B cell (primary cell): ENCODE measurements at regions not wholly inside any gene's neighbourhood (a gene's known extent, or its start where the extent isn't known, plus 50 kb on each side); places are given as distances from the start of the nearest gene placed in this dataset.

ENCODE experiments used
- ATAC-seq: fragments of 200-7000 bp; cut with Tn5 transposase; one replicate; pipeline ENCODE4 v1.10.0; 2021; ENCODE audit warnings: low read depth, mild to moderate bottlenecking, moderate number of reproducible peaks, moderate library complexity
- CTCF ChIA-PET: fragments of 350-600 bp; sonication (Branson Sonifier 250); formaldehyde crosslinking; loops from one replicate; lab custom pipeline; 2021; ENCODE audit warnings: antibody characterized with exemption, inconsistent platforms; lab: Charles Lee
- POLR2A ChIA-PET: fragments of 350-600 bp; sonication (Branson Sonifier 250); formaldehyde crosslinking; loops from one replicate; lab custom pipeline; 2021; ENCODE audit warnings: antibody characterized with exemption; lab: Charles Lee
- DNase-seq: peaks from one replicate; pipeline ENCODE4 v3.0.0; 2013
- H2AFZ ChIP-seq: 2 replicates; pipeline ENCODE4 v1.6.1; 2012; ENCODE audit warnings: mild to moderate bottlenecking, low read depth, low read length; ENCODE audit not compliant: insufficient read depth, poor library complexity, severe bottlenecking
- H3K27ac ChIP-seq, 2 donors: 1 replicate in 1 of 2; 2 replicates in 1 of 2; pipeline ENCODE4 v1.5.1; 2012 to 2013; ENCODE audit warnings: low read length in 2 of 2, mild to moderate bottlenecking in 2 of 2, moderate library complexity in 1 of 2
- H3K27me3 ChIP-seq, 4 experiments: fragments of 200-600 bp in 1 of 4; sonication (generic) in 1 of 4; replicated peaks in 1 of 4; 1 replicate in 2 of 4; 2 replicates in 2 of 4; pipeline versions ENCODE4 v1.6.1 to v1.7.0; 2013 to 2016; ENCODE audit warnings: low read length in 3 of 4, mild to moderate bottlenecking in 2 of 4, mixed read lengths in 1 of 4, moderate library complexity in 1 of 4; ENCODE audit not compliant: insufficient read depth in 4 of 4, control insufficient read depth in 3 of 4; ENCODE audit errors: control extremely low read depth in 1 of 4
- H3K36me3 ChIP-seq, 2 experiments: replicated peaks in 1 of 2; 1 replicate in 1 of 2; 2 replicates in 1 of 2; pipeline versions ENCODE4 v1.6.1 to v1.7.1; 2013; ENCODE audit warnings: low read length in 1 of 2; ENCODE audit not compliant: insufficient read depth in 2 of 2, control insufficient read depth in 1 of 2; ENCODE audit errors: control extremely low read depth in 1 of 2, extremely low read depth in 1 of 2
- H3K4me1 ChIP-seq, 2 donors: fragments of 200-600 bp in 1 of 2; sonication (generic) in 1 of 2; 1 replicate in 1 of 2; 2 replicates in 1 of 2; pipeline versions ENCODE4 v1.5.1 to v1.6.1; 2013 to 2017; ENCODE audit warnings: low read length in 2 of 2; ENCODE audit not compliant: control insufficient read depth in 2 of 2, insufficient read depth in 2 of 2
- H3K4me2 ChIP-seq: replicated peaks from 2 replicates; pipeline ENCODE3; 2012; ENCODE audit warnings: mild to moderate bottlenecking, low read depth, low read length; ENCODE audit not compliant: poor library complexity, severe bottlenecking
- H3K4me3 ChIP-seq, 5 experiments: fragments of 200-600 bp in 1 of 5; sonication (generic) in 1 of 5; 1 replicate in 3 of 5; 2 replicates in 2 of 5; pipeline versions ENCODE4 v1.5.1 to v1.7.0; 2011 to 2016; ENCODE audit warnings: low read length in 4 of 5, mild to moderate bottlenecking in 4 of 5, low read depth in 2 of 5, control low read depth in 1 of 5, moderate library complexity in 1 of 5; ENCODE audit not compliant: insufficient read depth in 1 of 5; ENCODE audit errors: control extremely low read depth in 1 of 5, extremely low read depth in 1 of 5
- H3K79me2 ChIP-seq: fragments of 200-600 bp; sonication (generic); one replicate; pipeline ENCODE4 v1.6.0; 2016; ENCODE audit warnings: low read length; ENCODE audit not compliant: control insufficient read depth, insufficient read depth
- H3K9ac ChIP-seq: fragments of 200-600 bp; sonication (generic); 2 replicates; pipeline ENCODE4 v1.6.1; 2017; ENCODE audit warnings: mild to moderate bottlenecking, low read length, moderate library complexity
- H3K9me3 ChIP-seq, 3 donors: one replicate each; pipeline versions ENCODE4 v1.6.1 to v1.7.1; 2013; ENCODE audit warnings: low read length in 2 of 3; ENCODE audit not compliant: control insufficient read depth in 2 of 3, insufficient read depth in 1 of 3; ENCODE audit errors: control extremely low read depth in 1 of 3
- H4K20me1 ChIP-seq: 2 replicates; pipeline ENCODE4 v1.6.0; 2012; ENCODE audit warnings: mild to moderate bottlenecking, low read length; ENCODE audit not compliant: insufficient read depth, control insufficient read depth, poor library complexity, severe bottlenecking
- H3K27ac Mint-ChIP-seq: one replicate; pipeline ENCODE4 v1.8.0; 2021; ENCODE audit warnings: mixed read lengths
- H3K27me3 Mint-ChIP-seq: one replicate; pipeline ENCODE4 v1.8.0; 2021; ENCODE audit warnings: mixed read lengths
- H3K4me1 Mint-ChIP-seq: one replicate; pipeline ENCODE4 v1.8.0; 2021; ENCODE audit warnings: mixed read lengths
- H3K4me3 Mint-ChIP-seq: one replicate; pipeline ENCODE4 v1.8.0; 2021; ENCODE audit warnings: mixed read lengths
- H3K9me3 Mint-ChIP-seq: one replicate; pipeline ENCODE4 v1.8.0; 2022; ENCODE audit warnings: mixed read lengths; ENCODE audit not compliant: insufficient read depth
- CTCF ChIP-seq: fragments of 200-600 bp; IDR thresholded peaks from one replicate; pipeline ENCODE4 v1.8.0; 2022; ENCODE audit warnings: antibody characterized with exemption, mild to moderate bottlenecking
- EZH2 ChIP-seq: IDR thresholded peaks from 2 replicates; pipeline ENCODE4 v1.6.1; 2012; ENCODE audit warnings: borderline replicate concordance, low read depth, mild to moderate bottlenecking, moderate library complexity, low read length; ENCODE audit not compliant: insufficient read depth, poor library complexity, severe bottlenecking
- WGBS: methylation state at CpG from one replicate; pipeline ENCODE4 v1.1.5; 2013; ENCODE audit warnings: missing lambda C conversion rate; ENCODE audit not compliant: insufficient coverage; 5-methylcytosine and 5-hydroxymethylcytosine counted together
- intact Hi-C: fragments of 100-400 bp; cut with micrococcal nuclease; formaldehyde crosslinking; loops from one replicate; pipeline ENCODE4 v1.10.0; 2022

DNA sequence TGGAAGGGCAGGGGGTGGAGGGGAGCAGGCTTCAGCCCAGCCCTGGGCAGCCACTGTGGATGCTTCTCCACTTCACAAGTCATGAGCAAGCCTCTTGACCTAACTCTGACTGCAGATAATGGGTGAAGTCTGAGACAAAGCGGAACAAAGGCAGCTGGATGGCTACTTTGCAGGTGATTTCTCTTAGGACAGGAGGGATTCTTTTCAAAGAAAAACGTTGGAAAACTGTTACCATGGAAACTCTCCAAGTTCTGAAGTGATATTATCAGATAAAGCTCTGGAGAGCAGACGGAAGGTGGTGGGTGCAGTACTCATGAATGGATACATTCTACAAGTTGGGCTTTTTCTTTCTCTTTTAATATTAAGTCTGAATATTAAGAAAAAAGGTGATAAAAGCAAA is 254.2 kb upstream of the SLCO3A1 start:
- Histone ChIP-seq H3K27ac (no peak overlapping the region), H3K36me3 (no peaks in the 10 kb centered on the region), H3K4me2 (no peak overlapping the region), H3K9ac (no peak overlapping the region), H3K27me3 (no peaks in the 10 kb centered on the region), H3K79me2 (no peaks in the 10 kb centered on the region), H3K4me3 (no peak overlapping the region), H4K20me1 (no peaks in the 10 kb centered on the region), H3K9me3 (no peaks in the 10 kb centered on the region), H3K4me1 (no peaks in the 10 kb centered on the region), H2AFZ (no peak overlapping the region)
- peaks cover 2% of the 10 kb centered on the region for H3K9me3 Mint-ChIP-seq
- DNase-seq (no peak), ATAC-seq (no peak)
- no peak overlapping the region for H3K27ac Mint-ChIP-seq
- POLR2A ChIA-PET = no interaction called here
- 50% methylated on average over 2 of the region's 3 CpGs for WGBS
- H3K4me1 Mint-ChIP-seq = no peaks in the 10 kb centered on the region
- intact Hi-C loops = no loop called here
- peaks cover 24% of the 10 kb centered on the region for H3K27me3 Mint-ChIP-seq
- CTCF ChIA-PET = no interaction called here
- TF ChIP-seq EZH2 (no peak), CTCF (no peak)
- H3K4me3 Mint-ChIP-seq = no peak overlapping the region

DNA sequence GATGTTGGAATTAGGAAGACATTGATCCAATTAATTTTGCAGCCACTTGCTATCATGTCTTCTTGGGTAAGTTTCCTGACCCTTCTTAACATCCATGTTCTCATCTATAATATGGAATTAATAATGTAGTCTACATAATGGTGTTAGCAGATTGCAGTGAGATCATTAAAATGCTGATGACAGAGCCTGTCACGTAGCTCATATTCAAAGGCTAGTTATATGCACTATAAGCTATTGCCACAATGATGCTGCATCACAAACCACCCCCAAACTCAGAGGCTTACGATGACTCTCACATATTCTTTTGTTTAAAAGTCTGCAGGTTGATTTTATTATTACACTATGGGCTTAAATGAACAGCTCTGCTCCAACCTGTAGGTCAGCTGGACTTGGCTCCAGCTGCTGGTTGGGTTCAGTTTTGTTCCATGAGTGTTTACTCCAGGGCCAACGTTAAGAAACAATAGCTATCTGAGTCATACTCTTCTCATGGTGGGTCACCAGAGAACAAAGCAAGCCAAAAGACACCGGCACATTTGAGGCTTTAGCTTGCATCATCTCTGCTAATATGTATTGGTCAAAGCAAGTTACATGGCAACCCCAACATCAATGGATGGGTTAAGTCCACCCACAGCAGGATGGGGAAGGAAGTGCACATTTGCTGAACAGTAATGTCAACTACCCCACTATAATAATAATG is 250.0 kb upstream of the SLCO3A1 start:
- no peaks in the 10 kb centered on the region for H3K9me3 Mint-ChIP-seq
- 100% methylated on average over 1 of the region's 4 CpGs for WGBS

More for the DNA sequence above, 250.0 kb upstream of the SLCO3A1 start:
- H3K4me3 Mint-ChIP-seq = no peak overlapping the region
- no peak overlapping the region for H3K27ac Mint-ChIP-seq
- Histone ChIP-seq H4K20me1 (no peaks in the 10 kb centered on the region), H3K36me3 (no peaks in the 10 kb centered on the region), H3K4me1 (no peaks in the 10 kb centered on the region), H3K9ac (no peak overlapping the region), H3K9me3 (no peaks in the 10 kb centered on the region), H3K27ac (no peak overlapping the region), H3K79me2 (no peaks in the 10 kb centered on the region), H2AFZ (no peak overlapping the region), H3K27me3 (no peaks in the 10 kb centered on the region), H3K4me2 (no peak overlapping the region), H3K4me3 (no peak overlapping the region)
- H3K4me1 Mint-ChIP-seq = no peaks in the 10 kb centered on the region
- ATAC-seq (no peak), DNase-seq (no peak)
- intact Hi-C loops = no loop called here
- TF ChIP-seq CTCF (no peak), EZH2 (no peak)
- ChIA-PET CTCF (no interaction called here), POLR2A (no interaction called here)
- peaks cover 3% of the 10 kb centered on the region for H3K27me3 Mint-ChIP-seq
